ENCODE measurements at regions not wholly inside any gene's neighbourhood (a gene's known extent, or its start where the extent isn't known, plus 50 kb on each side); places are given as distances from the start of the nearest gene placed in this dataset.

- DNase-seq: no peak
These were observed 1104.8 kb downstream of the AMY1C start for GRCh38 chr1:104854529-104854928.

GRCh38 chr1:104855550-104855949 is 1105.9 kb downstream of the AMY1C start:
- DNase-seq: no peak

GRCh38 chr1:104856091-104856490 is 1106.4 kb downstream of the AMY1C start:
- no peak for DNase-seq

- no peak for DNase-seq
These were observed 1106.8 kb downstream of the AMY1C start for GRCh38 chr1:104856518-104856917.

- no peak for DNase-seq
These were observed 1119.1 kb downstream of the AMY1C start for GRCh38 chr1:104868794-104869193.

- no peak for DNase-seq
These were observed 1124.3 kb downstream of the AMY1C start for GRCh38 chr1:104874044-104874443.

- no peak for DNase-seq
These were observed 1128.7 kb downstream of the AMY1C start for GRCh38 chr1:104878203-104878909.

GRCh38 chr1:104884939-104885338 is 1135.2 kb downstream of the AMY1C start:
- DNase-seq: no peak

- DNase-seq: no peak
These were observed 1155.6 kb downstream of the AMY1C start for GRCh38 chr1:104905322-104905721.

- no peak for DNase-seq
These were observed 1156.4 kb downstream of the AMY1C start for GRCh38 chr1:104906141-104906540.

GRCh38 chr1:104919188-104919587 is 1169.5 kb downstream of the AMY1C start:
- no peak for DNase-seq

- no peak for DNase-seq
These were observed 1171.8 kb downstream of the AMY1C start for GRCh38 chr1:104921525-104921924.

GRCh38 chr1:104923075-104923474 is 1173.4 kb downstream of the AMY1C start:
- no peak for DNase-seq

GRCh38 chr1:104929280-104929679 is 1179.6 kb downstream of the AMY1C start:
- no peak for DNase-seq

- DNase-seq: no peak
These were observed 1182.6 kb downstream of the AMY1C start for GRCh38 chr1:104932030-104932915.

GRCh38 chr1:104932949-104933679 is 1183.4 kb downstream of the AMY1C start:
- no peak for DNase-seq

GRCh38 chr1:104933846-104934245 is 1184.1 kb downstream of the AMY1C start:
- DNase-seq: no peak

- no peak for DNase-seq
These were observed 1195.7 kb downstream of the AMY1C start for GRCh38 chr1:104945406-104945805.

- no peak for DNase-seq
These were observed 1197.0 kb downstream of the AMY1C start for GRCh38 chr1:104946558-104947210.

- no peak for DNase-seq
These were observed 1203.9 kb downstream of the AMY1C start for GRCh38 chr1:104953555-104953954.

- no peak for DNase-seq
These were observed 1223.8 kb downstream of the AMY1C start for GRCh38 chr1:104973516-104973915.

GRCh38 chr1:104979651-104980050 is 1230.0 kb downstream of the AMY1C start:
- no peak for DNase-seq

- no peak for DNase-seq
These were observed 1237.5 kb downstream of the AMY1C start for GRCh38 chr1:104987210-104987609.

Measured in inflammatory macrophage (primary cell).